ENCODE measurements at regions not wholly inside any gene's neighbourhood (a gene's known extent, or its start where the extent isn't known, plus 50 kb on each side); places are given as distances from the start of the nearest gene placed in this dataset.

DNA sequence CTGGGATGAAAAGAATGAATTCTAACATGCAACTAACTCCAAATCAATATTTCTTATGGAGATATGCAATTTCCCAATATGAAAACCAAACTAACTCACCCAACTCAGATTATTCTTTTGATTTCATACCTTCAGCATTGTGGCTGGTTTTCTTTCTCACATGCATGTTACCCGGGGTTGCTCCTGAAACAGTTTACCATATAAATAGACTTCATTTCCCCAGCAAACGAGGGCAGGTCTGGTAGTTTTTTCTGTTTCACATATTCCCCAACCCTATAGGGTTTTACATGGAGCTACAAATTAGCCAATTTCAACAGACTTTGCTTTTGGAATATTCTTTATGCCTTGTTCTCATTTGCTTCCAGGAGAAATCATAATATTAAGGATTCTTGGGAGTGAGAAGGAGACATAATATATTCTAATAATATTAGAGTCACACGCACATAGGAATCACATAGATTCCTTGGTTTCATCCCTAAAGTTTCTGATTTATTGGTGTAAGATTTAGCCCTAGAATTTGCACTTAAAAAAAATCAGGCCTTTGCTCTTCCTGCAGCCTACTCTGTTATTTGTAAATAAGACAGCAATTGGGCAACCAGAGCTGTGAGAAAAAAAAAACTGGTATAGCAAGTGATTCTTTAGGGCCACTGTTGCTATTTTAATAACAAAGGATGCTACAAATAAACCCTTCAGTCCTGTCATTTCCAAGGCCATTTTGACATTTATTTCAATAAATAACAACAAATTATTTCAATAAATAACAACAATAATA is 60.3 kb upstream of the FAM20A start:
- in situ Hi-C loops (cut with HindIII; ENCODE audit: low sequenced_read_pairs) = no loop called here
- TF ChIP-seq, protein P1, sequence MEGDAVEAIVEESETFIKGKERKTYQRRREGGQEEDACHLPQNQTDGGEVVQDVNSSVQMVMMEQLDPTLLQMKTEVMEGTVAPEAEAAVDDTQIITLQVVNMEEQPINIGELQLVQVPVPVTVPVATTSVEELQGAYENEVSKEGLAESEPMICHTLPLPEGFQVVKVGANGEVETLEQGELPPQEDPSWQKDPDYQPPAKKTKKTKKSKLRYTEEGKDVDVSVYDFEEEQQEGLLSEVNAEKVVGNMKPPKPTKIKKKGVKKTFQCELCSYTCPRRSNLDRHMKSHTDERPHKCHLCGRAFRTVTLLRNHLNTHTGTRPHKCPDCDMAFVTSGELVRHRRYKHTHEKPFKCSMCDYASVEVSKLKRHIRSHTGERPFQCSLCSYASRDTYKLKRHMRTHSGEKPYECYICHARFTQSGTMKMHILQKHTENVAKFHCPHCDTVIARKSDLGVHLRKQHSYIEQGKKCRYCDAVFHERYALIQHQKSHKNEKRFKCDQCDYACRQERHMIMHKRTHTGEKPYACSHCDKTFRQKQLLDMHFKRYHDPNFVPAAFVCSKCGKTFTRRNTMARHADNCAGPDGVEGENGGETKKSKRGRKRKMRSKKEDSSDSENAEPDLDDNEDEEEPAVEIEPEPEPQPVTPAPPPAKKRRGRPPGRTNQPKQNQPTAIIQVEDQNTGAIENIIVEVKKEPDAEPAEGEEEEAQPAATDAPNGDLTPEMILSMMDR (IDR thresholded peaks at IDR 0.05; ENCODE audit: low read depth, low read length) = no peak
- no peak overlapping the region for H3K4me3 ChIP-seq (ENCODE audit: low read depth, low read length)
- no peak for DNase-seq (ENCODE audit: low read depth, low spot score)

DNA sequence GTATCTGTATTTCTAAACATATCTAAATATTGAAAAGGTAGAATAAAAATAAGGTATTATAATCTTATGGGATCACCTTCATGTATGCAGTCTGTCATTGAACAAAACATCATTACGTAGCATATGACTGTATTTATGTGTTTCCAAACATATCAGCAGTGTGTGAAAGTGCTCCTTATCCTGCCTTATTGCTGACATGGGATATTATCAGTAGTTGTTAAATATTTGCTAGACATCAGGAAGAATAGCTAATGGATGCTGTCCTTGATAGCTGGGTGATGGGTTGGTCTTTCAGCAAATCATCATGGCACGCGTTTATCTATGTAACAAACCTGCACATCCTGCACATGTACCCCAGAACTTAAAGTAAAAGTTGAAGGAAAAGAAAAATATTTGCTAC is 59.1 kb upstream of the FAM20A start:
- no peak overlapping the region for H3K4me3 ChIP-seq (ENCODE audit: low read depth, low read length)
- no peak for DNase-seq (ENCODE audit: low read depth, low spot score)
- TF ChIP-seq, protein P1 (IDR thresholded peaks at IDR 0.05; ENCODE audit: low read depth, low read length) = no peak
- in situ Hi-C loops (cut with HindIII; ENCODE audit: low sequenced_read_pairs) = no loop called here

DNA sequence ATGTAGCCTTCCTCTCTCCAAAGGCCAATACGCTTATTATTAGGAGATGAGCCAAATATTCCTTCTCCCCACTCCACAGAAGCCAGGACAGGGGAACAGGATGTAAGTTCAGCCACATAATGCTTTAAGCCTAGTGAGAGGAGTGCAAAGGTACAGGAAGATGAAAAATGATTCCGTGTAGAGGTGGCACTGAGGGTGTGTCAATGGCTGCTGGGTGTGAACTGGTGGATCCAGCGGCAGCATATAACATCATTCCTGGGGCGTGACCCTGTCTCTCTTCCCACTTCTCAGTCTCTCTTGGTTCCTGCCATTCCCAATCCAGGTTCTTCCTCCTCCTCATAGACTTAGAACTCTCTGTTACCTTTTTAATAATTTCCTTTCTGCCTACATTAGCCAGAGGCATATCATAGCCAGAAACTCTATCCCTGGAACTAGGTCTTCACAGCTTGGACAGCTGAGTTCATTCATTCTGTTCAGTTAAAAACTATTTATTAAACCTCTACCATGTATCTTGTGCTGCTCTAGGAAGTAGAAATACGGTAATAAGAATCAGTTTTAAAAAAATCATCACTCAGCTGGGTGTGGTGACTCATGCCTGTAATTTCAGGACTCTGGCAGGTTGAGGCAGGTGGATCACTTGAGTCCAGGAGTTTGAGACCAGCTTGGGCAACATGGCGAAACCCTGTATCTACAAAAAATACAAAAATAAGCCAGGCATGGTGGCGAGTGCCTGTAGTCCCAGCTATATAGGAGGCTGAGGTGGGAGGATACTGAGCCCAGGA is 58.0 kb upstream of the FAM20A start:
- DNase-seq (ENCODE audit: low read depth, low spot score) = no peak
- no peak overlapping the region for H3K4me3 ChIP-seq (ENCODE audit: low read depth, low read length)
- in situ Hi-C loops (cut with HindIII; ENCODE audit: low sequenced_read_pairs) = no loop called here
- TF ChIP-seq, protein P1 (IDR thresholded peaks at IDR 0.05; ENCODE audit: low read depth, low read length) = no peak

DNA sequence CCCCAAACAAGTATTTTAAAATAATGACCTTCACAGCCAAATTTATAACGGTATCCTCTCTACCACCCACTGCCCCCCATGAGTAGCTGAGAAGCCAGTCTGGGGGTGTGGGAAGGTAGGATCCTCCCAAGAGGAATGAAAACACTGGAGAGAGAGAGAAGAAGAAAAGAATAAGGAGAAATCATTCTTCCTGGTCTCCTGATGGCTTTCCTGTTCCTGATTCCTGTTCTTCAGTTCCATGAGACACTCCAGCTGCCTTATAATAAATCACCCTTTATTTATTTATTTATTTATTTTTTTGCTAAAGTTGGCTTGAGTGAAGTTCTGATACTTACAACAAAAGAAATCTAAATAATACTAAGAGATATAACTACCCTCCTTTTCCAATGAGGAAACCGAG is 56.4 kb upstream of the FAM20A start:
- TF ChIP-seq, protein P1 (IDR thresholded peaks at IDR 0.05; ENCODE audit: low read depth, low read length) = no peak
- in situ Hi-C loops (cut with HindIII; ENCODE audit: low sequenced_read_pairs) = no loop called here
- no peak for DNase-seq (ENCODE audit: low read depth, low spot score)
- H3K4me3 ChIP-seq (ENCODE audit: low read depth, low read length) = no peak overlapping the region

DNA sequence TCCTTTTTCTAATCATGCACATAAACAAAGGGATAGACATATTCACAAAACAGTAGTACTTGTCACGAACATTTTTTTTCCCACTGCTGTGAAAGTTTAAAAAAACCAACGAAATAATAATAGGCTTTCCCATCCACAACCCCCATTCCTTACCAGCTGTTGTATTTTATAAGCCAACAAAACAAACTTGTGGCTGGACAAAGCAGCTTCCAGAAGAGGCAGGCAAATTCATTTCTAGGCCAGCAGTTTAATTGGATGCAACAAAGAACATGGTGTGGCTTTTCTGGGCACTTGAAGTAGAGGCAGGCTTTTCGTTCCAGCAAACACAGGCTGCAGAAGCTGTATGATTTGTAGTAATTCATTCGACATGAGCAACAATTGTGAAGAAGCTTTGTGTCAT is 56.0 kb upstream of the FAM20A start:
- in situ Hi-C loops (cut with HindIII; ENCODE audit: low sequenced_read_pairs) = no loop called here
- TF ChIP-seq, protein P1 (IDR thresholded peaks at IDR 0.05; ENCODE audit: low read depth, low read length) = no peak
- H3K4me3 ChIP-seq (ENCODE audit: low read depth, low read length) = no peak overlapping the region
- no peak for DNase-seq (ENCODE audit: low read depth, low spot score)

DNA sequence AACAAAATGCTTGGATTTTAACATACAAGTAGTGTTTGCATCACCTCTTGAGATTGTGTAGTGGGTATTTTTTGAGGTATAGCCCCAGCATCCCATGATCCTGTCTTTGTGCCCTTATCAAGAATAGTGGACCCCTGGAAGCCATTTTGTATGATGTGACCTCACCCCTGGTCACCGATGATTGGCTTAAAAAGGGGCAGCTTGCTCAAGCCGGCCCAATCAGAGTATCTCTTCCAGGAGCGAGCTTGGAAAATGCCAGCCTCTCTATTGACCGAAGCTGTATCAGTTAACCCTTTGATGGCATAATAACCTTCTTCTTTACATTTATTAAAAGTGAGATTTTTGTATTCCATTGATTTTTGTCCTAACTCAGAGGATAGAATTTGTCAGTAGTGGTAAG is 55.5 kb upstream of the FAM20A start:
- TF ChIP-seq, protein P1 (IDR thresholded peaks at IDR 0.05; ENCODE audit: low read depth, low read length) = no peak
- H3K4me3 ChIP-seq (ENCODE audit: low read depth, low read length) = no peak overlapping the region
- in situ Hi-C loops (cut with HindIII; ENCODE audit: low sequenced_read_pairs) = no loop called here
- DNase-seq (ENCODE audit: low read depth, low spot score) = no peak
